Activated T-cell treated with anti-CD3 and anti-CD28 coated beads, Interleukin-2, amount 50 U/mL, for 72 hours (primary cell): ENCODE measurements at regions not wholly inside any gene's neighbourhood (a gene's known extent, or its start where the extent isn't known, plus 50 kb on each side); places are given as distances from the start of the nearest gene placed in this dataset.
"Not testable (repeated sequence)": the region's sequence is repeated elsewhere in the genome, so short reads cannot be mapped to it uniquely, and the experiment has no call there.

Experiments used
- ATAC-seq, 2 donors: fragments of 150-1000 bp; cut with Tn5 transposase; replicated peaks in 1 of 2; 2 replicates each; pipeline ENCODE4 v1.10.0; 2021; ENCODE audit warnings: moderate library complexity in 2 of 2, mild to moderate bottlenecking in 1 of 2
- DNase-seq, 2 donors: peaks; one replicate each; pipeline ENCODE4 v3.0.0; 2021 to 2022; ENCODE audit warnings: mixed read lengths in 1 of 2
- H3K27ac Mint-ChIP-seq: one replicate; pipeline ENCODE4 v1.8.0; 2022; ENCODE audit warnings: mild to moderate bottlenecking, moderate library complexity, mixed read lengths
- H3K27me3 Mint-ChIP-seq: one replicate; pipeline ENCODE4 v1.8.0; 2022; ENCODE audit warnings: low read depth, mixed read lengths
- H3K36me3 Mint-ChIP-seq, 2 donors: one replicate each; pipeline ENCODE4 v1.8.0; 2022; ENCODE audit warnings: mixed read lengths in 2 of 2, mild to moderate bottlenecking in 1 of 2; ENCODE audit not compliant: insufficient read depth in 2 of 2
- H3K4me1 Mint-ChIP-seq: one replicate; pipeline ENCODE4 v1.8.0; 2022; ENCODE audit warnings: low read depth, mixed read lengths
- H3K4me3 Mint-ChIP-seq, 2 donors: one replicate each; pipeline ENCODE4 v1.8.0; 2022; ENCODE audit warnings: mild to moderate bottlenecking in 2 of 2, mixed read lengths in 2 of 2, moderate library complexity in 2 of 2
- H3K9me3 Mint-ChIP-seq, 2 donors: one replicate each; pipeline ENCODE4 v1.8.0; 2022; ENCODE audit warnings: mixed read lengths in 2 of 2

DNA sequence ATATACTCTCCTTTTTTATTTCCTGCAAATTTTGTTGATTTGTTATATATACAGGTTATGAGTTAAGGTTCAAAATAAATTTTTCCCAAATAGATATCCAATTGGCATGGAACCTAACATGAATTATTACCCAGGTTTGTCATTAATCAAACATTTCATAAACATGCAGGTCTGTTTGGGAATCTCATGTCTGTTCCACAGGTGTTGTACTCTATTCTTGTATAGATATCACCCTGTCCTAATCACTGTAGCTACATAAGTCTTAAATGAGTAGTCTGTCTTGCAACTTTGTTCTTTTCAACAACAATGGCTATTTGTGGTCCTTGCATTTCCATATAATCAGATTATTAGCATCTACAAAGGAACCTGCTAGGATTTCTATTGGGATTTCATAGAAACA lies 121.9 kb downstream of the LIMS4 start:
- not testable (repeated sequence) for H3K36me3 Mint-ChIP-seq, H3K27me3 Mint-ChIP-seq, H3K27ac Mint-ChIP-seq

DNA sequence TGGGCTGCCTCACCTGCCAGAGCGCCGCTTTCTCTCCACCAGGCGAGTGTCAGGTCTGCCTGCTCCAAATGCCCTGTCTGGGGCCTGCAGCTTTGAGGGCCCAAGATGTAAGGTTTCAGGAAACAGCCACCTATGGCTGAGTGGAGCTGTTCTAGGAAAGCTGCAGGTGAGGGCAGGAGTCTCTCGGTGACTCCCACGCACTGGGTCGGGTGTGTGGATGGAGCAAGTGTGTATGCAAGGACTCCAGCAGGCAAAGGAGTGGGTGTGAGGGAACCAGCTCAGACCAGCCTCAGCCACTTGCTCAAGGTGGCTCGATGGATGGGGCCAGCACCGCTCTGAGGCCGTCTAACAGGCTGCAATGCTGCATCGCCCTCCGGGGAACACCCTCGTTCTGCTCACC lies 123.7 kb downstream of the LIMS4 start:
- H3K4me1 Mint-ChIP-seq, H3K27me3 Mint-ChIP-seq, ATAC-seq, H3K9me3 Mint-ChIP-seq, H3K36me3 Mint-ChIP-seq, H3K4me3 Mint-ChIP-seq, DNase-seq, H3K27ac Mint-ChIP-seq: not testable (repeated sequence)

More for the DNA sequence above, 121.9 kb downstream of the LIMS4 start:
- H3K4me1 Mint-ChIP-seq, H3K4me3 Mint-ChIP-seq, ATAC-seq, H3K9me3 Mint-ChIP-seq, DNase-seq: not testable (repeated sequence)

DNA sequence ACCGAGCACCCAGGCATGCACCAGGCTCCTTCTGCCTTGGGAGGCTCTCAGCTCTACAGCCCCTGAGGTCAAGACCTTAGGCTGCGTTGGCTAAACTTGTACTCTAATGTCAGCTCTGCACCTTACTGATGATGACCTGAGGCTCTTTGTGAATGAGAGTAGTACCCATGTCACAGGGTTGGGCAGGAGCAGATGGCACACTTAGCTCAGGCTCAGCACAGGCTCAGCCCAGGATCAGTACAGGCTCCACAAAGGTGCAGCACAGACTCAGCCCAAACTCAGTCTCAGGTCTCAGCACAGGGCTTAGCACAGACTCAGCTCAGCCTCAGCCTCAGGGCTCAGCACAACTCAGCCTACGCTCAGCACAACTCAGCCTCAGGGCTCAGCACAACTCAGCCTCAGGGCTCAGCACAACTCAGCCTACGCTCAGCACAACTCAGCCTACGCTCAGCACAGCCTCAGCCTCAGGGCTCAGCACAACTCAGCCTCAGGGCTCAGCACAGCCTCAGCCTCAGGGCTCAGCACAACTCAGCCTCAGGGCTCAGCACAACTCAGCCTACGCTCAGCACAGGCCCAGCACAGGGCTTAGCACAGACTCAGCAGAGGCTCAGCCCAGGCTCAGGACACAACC lies 128.1 kb downstream of the LIMS4 start:
- H3K9me3 Mint-ChIP-seq, DNase-seq, H3K27me3 Mint-ChIP-seq, H3K4me3 Mint-ChIP-seq, H3K27ac Mint-ChIP-seq, H3K36me3 Mint-ChIP-seq, H3K4me1 Mint-ChIP-seq: not testable (repeated sequence)
- peak in 1 of 2 donors; percentile 39 for ATAC-seq

DNA sequence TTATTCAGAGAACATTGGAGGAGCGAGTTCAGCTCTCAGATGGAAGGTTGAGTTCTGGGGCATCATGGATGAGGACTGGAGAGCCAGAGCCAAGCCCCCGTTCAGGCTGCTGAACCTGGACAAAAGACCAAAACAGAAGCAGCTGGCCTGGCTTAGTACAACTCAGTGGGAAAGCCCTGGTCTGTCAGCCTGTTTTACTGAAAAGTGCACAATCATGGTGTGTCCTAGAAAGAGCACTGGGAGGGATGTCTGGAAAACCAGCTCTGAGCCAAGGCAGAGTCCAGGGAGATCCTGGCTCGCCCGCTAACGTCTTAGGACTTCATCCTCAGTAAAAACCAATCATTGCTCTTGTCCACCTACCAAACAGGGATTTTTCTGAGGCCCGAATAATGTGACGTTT lies 129.7 kb upstream of the MTLN start:
- H3K36me3 Mint-ChIP-seq, H3K4me3 Mint-ChIP-seq, H3K27me3 Mint-ChIP-seq, H3K4me1 Mint-ChIP-seq, DNase-seq, ATAC-seq, H3K9me3 Mint-ChIP-seq, H3K27ac Mint-ChIP-seq: not testable (repeated sequence)

DNA sequence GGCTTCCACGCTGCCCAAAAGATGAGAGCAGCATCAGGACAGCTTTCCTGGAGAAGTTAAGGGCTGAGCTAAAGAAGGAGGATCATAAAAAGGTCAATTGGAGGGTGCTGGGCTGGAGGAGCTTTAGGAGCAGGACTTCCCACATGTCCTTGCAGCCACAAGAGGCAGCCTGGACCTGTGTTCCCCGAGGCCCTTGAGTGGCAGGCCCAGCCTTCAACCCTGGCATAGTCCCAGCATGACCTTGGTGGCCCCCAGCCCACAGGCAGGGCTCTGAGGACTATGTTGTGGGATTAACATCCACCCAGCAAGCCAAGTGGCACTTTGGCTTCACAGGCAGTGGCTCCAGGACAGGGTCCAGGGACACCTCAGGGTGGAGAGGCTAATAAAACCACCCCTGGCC lies 126.8 kb upstream of the MTLN start:
- H3K27ac Mint-ChIP-seq, H3K27me3 Mint-ChIP-seq, H3K4me3 Mint-ChIP-seq, H3K4me1 Mint-ChIP-seq, ATAC-seq, DNase-seq, H3K9me3 Mint-ChIP-seq, H3K36me3 Mint-ChIP-seq: not testable (repeated sequence)

DNA sequence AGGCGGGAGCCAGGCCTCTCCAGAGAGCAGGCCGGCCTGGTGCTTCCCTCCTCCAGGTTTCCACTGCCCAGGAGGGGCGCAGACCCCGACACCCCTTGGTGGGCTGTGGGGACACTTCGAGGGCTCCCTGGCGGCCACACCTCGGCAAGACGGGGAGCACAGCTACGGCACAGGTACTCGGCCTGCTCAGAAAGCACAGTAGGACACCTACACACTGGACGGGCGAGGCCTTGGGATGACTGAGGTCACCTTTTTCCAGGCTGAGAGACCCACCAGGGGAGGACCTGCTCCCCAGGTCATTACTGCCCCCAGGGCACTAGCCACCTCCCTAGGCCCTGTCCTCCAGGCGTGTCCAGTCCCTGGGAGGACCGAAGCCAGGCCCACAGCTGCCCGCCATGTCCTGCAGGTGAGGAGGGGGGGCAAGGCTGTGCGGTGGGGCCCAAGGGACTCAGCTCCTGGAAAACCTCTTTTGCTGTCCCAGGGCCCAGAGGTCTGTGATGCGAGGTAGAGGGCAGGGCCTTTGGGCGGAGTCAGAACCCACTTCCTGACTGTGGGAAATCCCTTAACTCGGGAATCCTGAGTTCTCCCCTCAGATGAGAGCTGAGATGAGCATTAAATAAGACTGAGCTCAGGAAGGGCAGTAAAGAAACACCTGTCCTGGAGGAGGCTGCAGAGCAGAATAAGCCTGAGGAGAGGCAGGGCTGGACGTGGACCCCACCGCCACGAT lies 126.1 kb upstream of the MTLN start:
- H3K4me3 Mint-ChIP-seq, ATAC-seq, DNase-seq, H3K36me3 Mint-ChIP-seq, H3K27ac Mint-ChIP-seq, H3K9me3 Mint-ChIP-seq, H3K27me3 Mint-ChIP-seq, H3K4me1 Mint-ChIP-seq: not testable (repeated sequence)

DNA sequence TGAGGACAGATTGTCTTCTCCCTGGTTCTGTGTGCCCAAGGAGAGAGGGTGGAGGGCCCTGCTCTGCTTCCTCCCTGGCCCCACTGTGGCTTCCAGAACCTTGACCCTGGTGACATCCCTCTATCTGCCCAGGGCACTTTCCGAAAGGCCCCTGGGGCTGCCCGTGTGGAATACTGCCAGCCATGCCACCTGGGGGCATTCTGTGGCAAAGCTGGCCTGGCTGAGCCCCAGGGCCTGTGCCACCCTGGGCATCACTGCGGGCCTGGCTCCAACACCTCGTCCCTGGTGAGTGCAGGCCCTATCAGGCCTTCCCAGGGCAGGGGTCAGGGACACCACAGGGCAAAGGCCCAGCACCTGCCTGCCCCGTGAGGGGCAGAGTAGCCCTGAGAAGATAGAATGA lies 123.7 kb upstream of the MTLN start:
- H3K9me3 Mint-ChIP-seq, H3K36me3 Mint-ChIP-seq, H3K27ac Mint-ChIP-seq, H3K4me1 Mint-ChIP-seq, DNase-seq, H3K27me3 Mint-ChIP-seq, ATAC-seq, H3K4me3 Mint-ChIP-seq: not testable (repeated sequence)

DNA sequence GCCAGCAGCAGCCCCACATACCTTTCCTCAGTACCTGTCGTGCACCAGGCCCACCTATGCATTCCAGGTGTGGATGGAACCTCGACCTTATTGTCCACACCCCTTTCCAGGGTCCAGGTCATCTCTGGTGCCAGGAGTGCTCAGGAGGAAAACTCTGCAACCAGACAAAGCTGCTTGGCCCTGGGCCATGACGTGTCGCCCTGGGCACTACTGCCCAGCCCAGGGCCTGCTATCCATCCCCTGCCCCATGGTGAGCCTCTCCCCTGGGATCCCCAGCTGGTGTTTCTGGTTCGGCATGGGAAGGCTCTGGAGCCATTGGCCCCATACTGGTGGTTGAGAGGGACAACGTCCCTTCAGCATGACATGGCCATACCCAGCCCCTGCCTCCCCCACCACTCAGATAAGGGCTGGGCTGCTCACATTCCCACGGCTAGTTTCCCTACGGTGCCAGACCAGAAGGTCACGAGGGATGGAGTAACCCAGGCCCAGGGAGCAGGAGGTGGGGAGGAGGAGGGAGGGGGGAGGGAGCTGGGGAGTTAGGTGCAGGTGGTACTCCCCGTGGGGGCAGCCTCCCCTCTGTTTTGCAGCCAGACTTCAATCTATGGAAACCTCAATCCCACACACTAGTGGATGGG lies 123.2 kb upstream of the MTLN start:
- not testable (repeated sequence) for ATAC-seq, H3K9me3 Mint-ChIP-seq, H3K27ac Mint-ChIP-seq, H3K4me3 Mint-ChIP-seq, H3K36me3 Mint-ChIP-seq, DNase-seq, H3K4me1 Mint-ChIP-seq, H3K27me3 Mint-ChIP-seq

DNA sequence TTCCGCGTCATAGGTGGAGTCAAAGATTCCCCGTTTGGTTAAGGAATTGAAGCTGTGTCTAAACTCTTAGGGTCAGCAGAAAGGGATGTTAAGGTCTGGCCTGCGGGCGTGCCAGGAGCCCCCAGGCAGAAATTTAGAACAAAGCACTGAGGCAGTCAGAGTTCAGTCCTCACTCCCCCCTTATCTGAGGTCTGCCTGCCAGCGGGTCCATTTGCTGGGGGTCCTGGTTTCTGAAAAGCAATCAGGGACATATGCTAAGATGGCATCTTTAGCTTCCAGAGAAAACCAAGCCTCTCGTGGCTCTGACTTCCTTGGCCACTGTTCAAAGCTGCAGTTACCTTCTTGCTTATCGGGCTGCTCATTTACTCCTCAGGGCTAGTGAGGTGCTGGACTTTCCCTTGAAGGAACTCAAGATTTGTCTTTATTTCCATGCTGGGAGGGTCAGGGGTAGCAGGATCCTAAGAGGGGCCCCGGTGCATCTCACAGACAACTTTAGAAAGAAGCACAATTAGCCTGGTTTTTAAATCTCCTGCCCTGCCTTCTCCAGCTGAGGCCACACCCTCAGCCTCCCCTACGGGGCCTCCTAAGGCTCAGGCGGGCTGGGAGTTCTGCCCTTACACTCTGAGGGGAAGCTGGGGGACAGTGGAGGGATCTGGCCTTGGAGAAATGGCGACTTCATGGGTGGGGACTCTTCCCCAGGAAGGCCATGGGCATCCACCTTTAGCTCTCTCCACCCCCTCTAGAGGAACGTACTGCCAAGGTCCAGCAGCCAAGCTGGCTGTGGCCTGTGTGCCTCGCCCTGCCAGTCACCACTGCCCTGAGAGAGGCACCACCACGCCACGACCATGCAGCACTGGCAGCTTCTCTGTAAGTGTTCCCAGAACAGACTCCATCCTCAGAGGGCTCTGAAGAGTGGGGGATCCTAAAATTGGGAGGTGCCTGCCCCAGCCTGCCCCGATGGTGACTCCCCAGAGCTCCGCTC lies 121.1 kb upstream of the MTLN start:
- not testable (repeated sequence) for DNase-seq, H3K27ac Mint-ChIP-seq, ATAC-seq, H3K27me3 Mint-ChIP-seq, H3K4me1 Mint-ChIP-seq, H3K9me3 Mint-ChIP-seq, H3K4me3 Mint-ChIP-seq, H3K36me3 Mint-ChIP-seq

DNA sequence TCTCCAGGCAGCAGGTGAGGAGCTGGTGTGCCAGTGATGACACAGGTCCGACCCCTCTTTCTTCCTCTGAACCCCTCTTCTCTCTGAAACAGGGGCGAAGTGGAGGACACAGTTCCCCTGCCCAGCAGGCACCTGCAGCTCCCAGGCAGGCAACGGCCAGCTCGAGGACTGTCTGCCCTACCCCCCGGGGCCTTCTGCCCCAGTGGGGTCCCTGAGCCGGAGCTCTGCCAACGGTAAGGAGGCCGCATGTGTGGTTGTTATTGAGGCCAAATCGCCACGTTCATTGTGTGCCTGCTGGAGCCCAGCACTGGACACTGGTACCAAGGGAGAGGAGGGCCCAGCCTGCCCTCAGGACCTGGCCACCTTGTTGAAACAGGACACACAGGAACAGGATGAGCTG lies 119.3 kb upstream of the MTLN start:
- H3K4me1 Mint-ChIP-seq, DNase-seq, H3K27me3 Mint-ChIP-seq, ATAC-seq, H3K9me3 Mint-ChIP-seq, H3K27ac Mint-ChIP-seq, H3K36me3 Mint-ChIP-seq, H3K4me3 Mint-ChIP-seq: not testable (repeated sequence)

DNA sequence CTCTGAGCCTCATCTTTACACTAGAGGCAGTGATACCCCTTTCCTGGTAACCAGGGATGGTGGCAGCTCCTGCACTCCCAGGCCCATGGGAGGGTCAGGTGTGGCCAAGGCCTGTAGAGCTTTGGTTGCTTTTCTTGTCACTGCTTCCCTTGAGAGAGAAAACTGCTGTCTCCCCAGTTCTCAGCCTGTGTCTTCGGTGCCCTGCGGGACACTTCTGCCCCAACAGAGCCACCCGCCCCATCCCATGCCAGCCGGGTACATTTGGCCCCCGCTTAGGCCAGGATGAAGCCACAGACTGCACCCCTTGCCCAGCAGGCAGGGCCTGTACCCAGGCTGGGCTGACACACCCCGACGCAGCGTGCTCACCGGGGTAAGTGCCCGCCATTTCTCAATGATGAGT lies 117.4 kb upstream of the MTLN start:
- not testable (repeated sequence) for DNase-seq, ATAC-seq, H3K4me1 Mint-ChIP-seq, H3K27ac Mint-ChIP-seq, H3K9me3 Mint-ChIP-seq, H3K27me3 Mint-ChIP-seq, H3K36me3 Mint-ChIP-seq, H3K4me3 Mint-ChIP-seq

DNA sequence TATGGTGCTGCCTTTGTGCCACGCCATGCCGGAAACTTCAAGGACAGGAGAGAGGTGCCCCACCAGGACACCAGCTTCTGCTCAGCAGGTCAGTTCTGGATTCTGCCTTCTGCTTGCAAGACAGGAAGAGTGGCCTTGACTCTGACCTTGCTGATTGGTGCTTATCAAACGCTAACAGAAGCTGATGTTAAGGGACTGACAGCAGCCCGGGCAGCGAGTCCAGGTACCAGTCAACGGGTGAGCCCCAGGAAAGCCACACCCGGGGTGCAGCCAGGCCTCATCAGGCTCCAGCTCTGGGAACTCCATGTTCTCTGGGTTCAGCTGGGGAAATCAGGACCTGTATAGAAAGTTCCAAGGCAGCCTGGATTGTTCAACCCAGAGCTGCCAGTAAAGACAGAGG lies 116.8 kb upstream of the MTLN start:
- not testable (repeated sequence) for H3K36me3 Mint-ChIP-seq, H3K9me3 Mint-ChIP-seq, H3K4me1 Mint-ChIP-seq, ATAC-seq, H3K27ac Mint-ChIP-seq, H3K4me3 Mint-ChIP-seq, DNase-seq, H3K27me3 Mint-ChIP-seq

DNA sequence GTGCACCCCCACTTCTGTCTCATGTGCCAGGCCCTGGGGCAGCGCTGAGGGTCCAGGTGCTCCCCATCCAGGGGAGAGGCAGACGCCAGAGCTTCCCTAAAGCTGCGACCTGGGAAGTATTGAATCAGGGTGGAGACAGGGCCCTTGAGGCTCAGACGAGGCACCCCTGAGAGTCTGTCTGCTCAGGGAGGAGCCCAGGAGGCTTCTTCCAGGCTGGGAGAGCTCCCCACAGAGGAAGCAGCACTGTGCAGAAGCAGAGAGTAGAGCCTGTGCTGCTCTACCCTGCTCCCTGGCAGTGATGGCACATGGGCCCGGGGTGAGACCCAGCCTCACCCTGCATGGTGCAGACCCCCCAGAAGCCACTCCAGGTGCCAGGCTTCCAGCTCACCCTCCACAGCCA lies 116.3 kb upstream of the MTLN start:
- H3K4me1 Mint-ChIP-seq, H3K9me3 Mint-ChIP-seq, H3K27ac Mint-ChIP-seq, H3K36me3 Mint-ChIP-seq, H3K4me3 Mint-ChIP-seq, ATAC-seq, DNase-seq, H3K27me3 Mint-ChIP-seq: not testable (repeated sequence)
